ENCODE measurements at regions not wholly inside any gene's neighbourhood (a gene's known extent, or its start where the extent isn't known, plus 50 kb on each side); places are given as distances from the start of the nearest gene placed in this dataset.

DNA sequence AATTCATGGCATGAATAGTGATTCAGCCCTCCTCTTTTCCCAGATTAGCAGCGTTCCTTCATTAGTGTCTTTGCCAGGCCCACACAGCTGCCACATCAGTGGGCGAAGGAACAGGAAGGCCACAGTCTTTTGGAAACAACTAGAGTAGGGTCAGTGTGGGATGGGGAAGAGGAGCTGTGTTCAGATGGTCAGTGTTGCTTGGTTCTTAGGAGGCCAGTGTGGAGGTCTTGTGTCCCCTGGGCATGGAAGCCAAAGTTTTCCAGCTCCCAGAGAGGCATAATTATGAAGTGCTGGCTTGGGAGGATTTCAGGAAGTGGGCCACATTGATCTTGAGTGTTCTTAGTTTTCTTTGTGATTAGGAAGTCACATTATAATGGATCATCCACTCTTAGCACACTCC is 269.6 kb downstream of the PSAT1 start:
- TF ChIP-seq, protein P1, sequence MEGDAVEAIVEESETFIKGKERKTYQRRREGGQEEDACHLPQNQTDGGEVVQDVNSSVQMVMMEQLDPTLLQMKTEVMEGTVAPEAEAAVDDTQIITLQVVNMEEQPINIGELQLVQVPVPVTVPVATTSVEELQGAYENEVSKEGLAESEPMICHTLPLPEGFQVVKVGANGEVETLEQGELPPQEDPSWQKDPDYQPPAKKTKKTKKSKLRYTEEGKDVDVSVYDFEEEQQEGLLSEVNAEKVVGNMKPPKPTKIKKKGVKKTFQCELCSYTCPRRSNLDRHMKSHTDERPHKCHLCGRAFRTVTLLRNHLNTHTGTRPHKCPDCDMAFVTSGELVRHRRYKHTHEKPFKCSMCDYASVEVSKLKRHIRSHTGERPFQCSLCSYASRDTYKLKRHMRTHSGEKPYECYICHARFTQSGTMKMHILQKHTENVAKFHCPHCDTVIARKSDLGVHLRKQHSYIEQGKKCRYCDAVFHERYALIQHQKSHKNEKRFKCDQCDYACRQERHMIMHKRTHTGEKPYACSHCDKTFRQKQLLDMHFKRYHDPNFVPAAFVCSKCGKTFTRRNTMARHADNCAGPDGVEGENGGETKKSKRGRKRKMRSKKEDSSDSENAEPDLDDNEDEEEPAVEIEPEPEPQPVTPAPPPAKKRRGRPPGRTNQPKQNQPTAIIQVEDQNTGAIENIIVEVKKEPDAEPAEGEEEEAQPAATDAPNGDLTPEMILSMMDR (IDR thresholded peaks at IDR 0.05): no peak
- Histone ChIP-seq H3K27ac (no peak overlapping the region), H3K4me3 (no peak overlapping the region)
- DNase-seq (ENCODE audit: low spot score): no peak

DNA sequence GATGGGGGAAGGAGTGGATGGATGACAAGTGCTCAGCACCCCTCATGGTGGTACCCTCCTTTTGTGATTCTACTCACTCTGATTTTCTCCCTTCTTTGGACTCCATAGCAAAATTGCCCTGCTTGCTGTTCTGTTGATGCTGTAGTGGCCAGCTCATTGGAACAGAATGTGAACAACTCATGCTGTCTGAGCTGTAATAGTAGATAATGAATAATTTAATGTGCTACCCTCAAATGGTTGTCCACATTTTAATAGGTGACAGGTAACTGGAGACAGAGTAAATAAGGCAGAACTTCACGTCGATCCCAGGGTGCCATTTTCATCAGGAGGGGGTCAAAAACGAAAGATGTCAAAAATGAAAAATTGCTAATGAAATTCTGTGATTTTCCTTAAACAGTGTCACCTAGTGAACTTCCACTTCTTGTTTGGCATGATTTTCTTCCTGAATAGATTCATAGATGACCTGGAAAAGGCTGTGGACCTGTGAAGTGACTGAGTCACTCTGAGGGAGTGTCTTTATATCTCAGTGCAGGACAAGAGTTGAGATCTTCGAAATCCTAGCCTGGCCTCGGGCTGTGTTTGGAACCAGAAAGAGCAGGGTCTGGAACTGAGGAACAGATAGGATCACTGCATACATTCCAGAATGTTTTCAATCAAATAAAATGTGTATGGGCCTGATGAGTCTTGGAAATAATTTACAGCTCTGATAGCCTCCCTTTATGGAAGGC is 270.2 kb downstream of the PSAT1 start:
- Histone ChIP-seq H3K4me3 (no peak overlapping the region), H3K27ac (no peak overlapping the region)
- TF ChIP-seq, protein P1 (IDR thresholded peaks at IDR 0.05): no peak
- no peak for DNase-seq (ENCODE audit: low spot score)

DNA sequence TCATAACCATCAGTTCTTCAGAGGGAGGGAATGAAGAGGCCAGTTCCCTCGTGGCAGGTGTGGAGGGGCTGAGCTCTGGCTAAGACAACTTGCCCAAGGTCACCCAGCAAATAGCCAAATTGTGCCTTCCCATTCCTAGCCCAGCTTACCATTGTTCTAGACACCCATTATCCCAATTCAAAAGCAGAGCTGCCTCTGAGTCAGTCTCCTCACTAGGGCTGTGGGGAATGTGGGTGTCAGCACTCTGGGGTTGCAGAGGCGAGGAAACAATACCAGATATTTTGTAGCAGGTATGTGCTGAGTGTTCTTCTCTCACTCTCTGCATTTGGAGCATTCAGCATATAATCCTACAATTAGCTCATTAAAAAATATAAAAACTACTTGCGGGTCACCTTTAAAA is 270.8 kb downstream of the PSAT1 start:
- Histone ChIP-seq H3K4me3 (no peak overlapping the region), H3K27ac (no peak overlapping the region)
- DNase-seq (ENCODE audit: low spot score): no peak
- TF ChIP-seq, protein P1 (IDR thresholded peaks at IDR 0.05): no peak

DNA sequence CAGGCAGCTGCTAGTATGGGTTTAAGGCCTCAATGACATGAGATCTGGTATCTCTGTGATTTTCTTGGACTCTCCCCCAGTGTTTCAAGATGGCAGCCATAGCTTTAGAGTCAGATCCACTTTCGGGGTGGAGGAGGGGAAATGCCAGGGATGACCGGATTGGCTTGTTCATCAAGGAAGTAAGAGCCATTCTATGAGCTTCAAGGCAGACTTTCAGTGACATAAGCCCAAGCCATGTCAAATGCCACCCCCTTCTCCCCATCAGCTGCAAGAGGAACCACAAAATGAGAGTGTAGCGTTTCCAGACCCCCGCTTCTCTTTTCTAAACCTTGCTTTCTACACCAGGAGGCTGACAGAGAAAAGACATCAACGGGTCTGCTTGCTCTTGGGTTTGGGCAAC is 271.8 kb downstream of the PSAT1 start:
- Histone ChIP-seq H3K27ac (no peak overlapping the region), H3K4me3 (no peak overlapping the region)
- TF ChIP-seq, protein P1 (IDR thresholded peaks at IDR 0.05): no peak
- no peak for DNase-seq (ENCODE audit: low spot score)

DNA sequence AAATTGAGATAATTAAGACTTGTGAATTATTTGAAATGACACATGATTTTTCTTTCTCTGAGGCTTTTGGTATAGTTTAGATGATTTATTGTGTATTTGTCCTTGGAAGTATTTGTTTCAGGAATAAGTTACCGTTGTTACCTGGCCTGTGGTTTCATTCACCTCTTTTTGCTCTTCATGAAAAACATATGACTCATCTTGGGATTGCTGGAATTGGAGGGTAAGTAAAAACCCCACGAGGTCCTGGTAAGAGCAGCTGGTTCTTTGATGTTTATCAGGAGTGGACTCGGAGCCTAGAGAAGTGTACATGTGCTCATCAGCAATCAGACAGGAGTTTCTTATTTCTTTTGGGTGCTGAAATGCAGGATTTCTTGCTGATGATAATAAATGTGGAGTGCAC is 275.3 kb downstream of the PSAT1 start:
- H3K4me3 ChIP-seq: no peak overlapping the region
- TF ChIP-seq, protein P1 (IDR thresholded peaks at IDR 0.05): no peak
- no peak overlapping the region for H3K27ac ChIP-seq
- no peak for DNase-seq (ENCODE audit: low spot score)

DNA sequence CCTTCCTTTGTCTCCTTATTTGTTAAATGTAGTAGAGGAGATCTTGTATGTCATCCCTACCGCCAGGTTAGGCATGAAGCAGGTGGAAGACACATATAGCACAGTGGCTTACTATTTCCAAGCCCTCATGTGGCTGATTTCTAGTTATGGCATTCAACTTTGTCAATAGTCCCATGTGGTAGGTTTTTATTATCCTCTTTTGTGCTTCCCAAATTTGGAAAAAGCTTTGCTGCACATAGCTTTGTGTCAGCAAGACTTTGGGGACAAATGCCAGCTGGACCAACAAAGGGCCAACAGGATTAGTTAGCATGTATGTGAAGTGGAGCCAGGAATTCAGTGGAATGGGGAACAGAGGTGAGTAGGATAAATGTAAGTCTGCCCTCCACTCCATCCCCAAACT is 276.3 kb downstream of the PSAT1 start:
- TF ChIP-seq, protein P1 (IDR thresholded peaks at IDR 0.05): no peak
- DNase-seq (ENCODE audit: low spot score): no peak
- no peak overlapping the region for H3K27ac ChIP-seq
- H3K4me3 ChIP-seq: no peak overlapping the region

DNA sequence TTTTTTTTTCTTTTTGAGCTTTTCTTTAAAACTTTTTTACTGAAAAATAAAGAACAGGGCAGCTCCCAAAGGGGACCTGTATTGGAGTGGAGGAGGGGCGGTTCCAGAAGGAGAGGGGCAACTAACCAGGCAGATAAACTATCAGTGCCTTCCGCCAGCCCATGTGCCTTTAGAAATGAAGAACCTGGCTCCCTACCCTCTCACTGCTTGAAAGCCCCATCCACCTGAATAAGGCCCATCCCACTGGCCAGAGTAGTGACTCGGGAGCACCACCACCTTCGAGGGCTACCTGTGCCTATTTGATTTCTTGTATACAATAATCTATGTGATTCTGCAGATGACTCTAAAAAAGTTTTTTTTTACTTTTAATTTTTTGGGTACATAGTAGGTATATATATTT is 276.7 kb downstream of the PSAT1 start:
- Histone ChIP-seq H3K4me3 (no peak overlapping the region), H3K27ac (no peak overlapping the region)
- TF ChIP-seq, protein P1 (IDR thresholded peaks at IDR 0.05): no peak
- no peak for DNase-seq (ENCODE audit: low spot score)

Data from coronary artery (tissue), 2 donors.